Ishikawa (cell line): ENCODE measurements at regions not wholly inside any gene's neighbourhood (a gene's known extent, or its start where the extent isn't known, plus 50 kb on each side); places are given as distances from the start of the nearest gene placed in this dataset.

ENCODE experiments used
- EP300 ChIP-seq: IDR thresholded peaks from 2 replicates; pipeline ENCODE4 v1.6.1; 2012; ENCODE audit warnings: borderline replicate concordance
- TF ChIP-seq, protein P1 (sequence below): IDR thresholded peaks from 2 replicates; pipeline ENCODE4 v1.6.1; 2012; ENCODE audit warnings: low read depth, mild to moderate bottlenecking

- TF ChIP-seq, protein P1, sequence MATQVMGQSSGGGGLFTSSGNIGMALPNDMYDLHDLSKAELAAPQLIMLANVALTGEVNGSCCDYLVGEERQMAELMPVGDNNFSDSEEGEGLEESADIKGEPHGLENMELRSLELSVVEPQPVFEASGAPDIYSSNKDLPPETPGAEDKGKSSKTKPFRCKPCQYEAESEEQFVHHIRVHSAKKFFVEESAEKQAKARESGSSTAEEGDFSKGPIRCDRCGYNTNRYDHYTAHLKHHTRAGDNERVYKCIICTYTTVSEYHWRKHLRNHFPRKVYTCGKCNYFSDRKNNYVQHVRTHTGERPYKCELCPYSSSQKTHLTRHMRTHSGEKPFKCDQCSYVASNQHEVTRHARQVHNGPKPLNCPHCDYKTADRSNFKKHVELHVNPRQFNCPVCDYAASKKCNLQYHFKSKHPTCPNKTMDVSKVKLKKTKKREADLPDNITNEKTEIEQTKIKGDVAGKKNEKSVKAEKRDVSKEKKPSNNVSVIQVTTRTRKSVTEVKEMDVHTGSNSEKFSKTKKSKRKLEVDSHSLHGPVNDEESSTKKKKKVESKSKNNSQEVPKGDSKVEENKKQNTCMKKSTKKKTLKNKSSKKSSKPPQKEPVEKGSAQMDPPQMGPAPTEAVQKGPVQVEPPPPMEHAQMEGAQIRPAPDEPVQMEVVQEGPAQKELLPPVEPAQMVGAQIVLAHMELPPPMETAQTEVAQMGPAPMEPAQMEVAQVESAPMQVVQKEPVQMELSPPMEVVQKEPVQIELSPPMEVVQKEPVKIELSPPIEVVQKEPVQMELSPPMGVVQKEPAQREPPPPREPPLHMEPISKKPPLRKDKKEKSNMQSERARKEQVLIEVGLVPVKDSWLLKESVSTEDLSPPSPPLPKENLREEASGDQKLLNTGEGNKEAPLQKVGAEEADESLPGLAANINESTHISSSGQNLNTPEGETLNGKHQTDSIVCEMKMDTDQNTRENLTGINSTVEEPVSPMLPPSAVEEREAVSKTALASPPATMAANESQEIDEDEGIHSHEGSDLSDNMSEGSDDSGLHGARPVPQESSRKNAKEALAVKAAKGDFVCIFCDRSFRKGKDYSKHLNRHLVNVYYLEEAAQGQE = no peak
- TF ChIP-seq EP300 = no peak
These were observed 441.8 kb downstream of the CDH2 start for GRCh38 chr18:27735117-27735516.
